GM21576 (cell line): ENCODE measurements at regions not wholly inside any gene's neighbourhood (a gene's known extent, or its start where the extent isn't known, plus 50 kb on each side); places are given as distances from the start of the nearest gene placed in this dataset.
"Not testable (repeated sequence)": the region's sequence is repeated elsewhere in the genome, so short reads cannot be mapped to it uniquely, and the experiment has no call there.

Experiments
- ATAC-seq: cut with Tn5 transposase; IDR thresholded peaks from one replicate; pipeline ENCODE4 v1.9.1; 2021; ENCODE audit warnings: mild to moderate bottlenecking, moderate library complexity; ENCODE audit not compliant: unreplicated experiment

- ATAC-seq: no peak
These were observed 157.6 kb upstream of the CCNH start for GRCh38 chr5:87570366-87570765.

- no peak for ATAC-seq
These were observed 149.3 kb upstream of the CCNH start for GRCh38 chr5:87562068-87562467.

DNA sequence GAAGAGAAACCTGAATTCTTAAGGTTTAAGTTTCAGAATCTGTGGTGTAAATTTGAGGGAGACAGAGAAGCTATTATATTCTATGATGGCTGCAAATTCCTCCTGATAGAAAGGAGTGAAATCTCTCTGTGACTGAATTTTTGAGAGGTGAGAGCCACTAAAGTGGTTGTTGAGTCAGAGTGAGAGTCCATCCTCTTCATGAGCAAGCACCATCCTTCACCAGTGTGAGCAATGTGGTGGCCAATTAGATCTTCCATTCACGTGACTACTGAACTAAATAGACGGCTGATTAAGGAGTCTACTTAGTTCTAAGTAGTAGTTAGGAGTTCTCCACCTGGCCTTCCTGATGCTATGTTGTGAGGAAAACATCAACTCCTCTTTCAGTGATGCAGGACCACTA is 147.8 kb upstream of the CCNH start:
- ATAC-seq: no peak

- ATAC-seq: no peak
These were observed 139.2 kb upstream of the CCNH start for GRCh38 chr5:87551911-87552310.

- no peak for ATAC-seq
These were observed 128.9 kb upstream of the CCNH start for GRCh38 chr5:87541676-87542075.

- no peak for ATAC-seq
These were observed 128.3 kb upstream of the CCNH start for GRCh38 chr5:87541033-87541432.

DNA sequence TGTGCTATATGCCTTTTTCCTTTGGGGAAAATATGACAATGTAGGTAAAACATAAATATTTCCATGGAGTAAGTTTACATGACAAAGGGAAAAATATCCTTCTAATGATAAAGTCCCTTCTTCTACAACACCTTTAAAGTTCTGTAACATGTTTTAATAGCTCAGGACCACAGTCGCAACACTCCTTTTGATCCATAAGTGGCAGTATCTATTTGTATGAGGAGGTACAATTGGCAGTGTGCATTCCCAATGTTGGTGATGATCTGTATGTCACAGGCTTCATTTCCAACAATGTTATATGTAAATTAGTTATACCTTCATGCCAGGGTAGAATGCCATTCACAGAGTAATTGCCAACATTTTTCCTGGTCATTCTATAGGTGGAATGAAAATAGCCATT is 127.1 kb upstream of the CCNH start:
- ATAC-seq: no peak

DNA sequence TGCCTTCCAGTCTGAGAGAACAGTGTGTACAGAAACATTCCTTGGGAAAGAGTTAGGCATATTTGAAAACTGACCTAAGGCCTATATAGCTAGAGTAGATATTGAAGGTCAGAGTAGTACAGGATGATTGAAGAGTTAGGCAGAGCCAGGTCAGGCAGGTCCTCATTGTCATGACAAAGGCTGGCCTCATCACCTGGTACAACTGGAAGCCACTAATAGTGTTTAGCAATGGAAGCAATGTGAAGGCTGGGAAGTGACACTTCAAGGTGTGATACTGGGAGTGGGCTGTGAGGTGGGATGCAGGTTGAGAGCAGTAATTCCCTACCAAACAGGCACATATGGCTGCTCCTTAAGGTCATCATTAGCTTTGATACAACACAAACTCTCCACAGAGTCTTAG is 123.6 kb upstream of the CCNH start:
- ATAC-seq: no peak

- no peak for ATAC-seq
These were observed 123.0 kb upstream of the CCNH start for GRCh38 chr5:87535706-87536105.

- no peak for ATAC-seq
These were observed 116.9 kb upstream of the CCNH start for GRCh38 chr5:87529486-87530076.

DNA sequence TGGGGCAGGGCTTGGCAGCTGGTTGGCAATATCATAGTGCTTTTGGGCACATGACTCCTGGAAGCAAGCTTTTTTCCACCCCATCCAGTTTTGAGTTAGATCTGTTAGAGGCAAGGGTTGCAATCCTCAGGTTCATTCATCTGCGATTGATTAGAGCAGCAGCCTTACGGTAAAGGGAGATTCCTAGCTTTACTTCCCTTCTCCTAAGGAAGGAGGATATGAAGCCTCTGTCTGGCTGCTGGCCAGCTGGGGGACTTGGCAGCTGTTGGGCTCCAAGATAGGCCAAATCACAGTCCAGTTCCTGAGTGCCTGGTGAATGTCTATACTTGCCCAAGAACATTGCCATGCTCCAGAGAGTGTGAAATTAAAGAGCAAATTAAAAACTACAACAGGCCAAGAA is 113.4 kb upstream of the CCNH start:
- no peak for ATAC-seq

DNA sequence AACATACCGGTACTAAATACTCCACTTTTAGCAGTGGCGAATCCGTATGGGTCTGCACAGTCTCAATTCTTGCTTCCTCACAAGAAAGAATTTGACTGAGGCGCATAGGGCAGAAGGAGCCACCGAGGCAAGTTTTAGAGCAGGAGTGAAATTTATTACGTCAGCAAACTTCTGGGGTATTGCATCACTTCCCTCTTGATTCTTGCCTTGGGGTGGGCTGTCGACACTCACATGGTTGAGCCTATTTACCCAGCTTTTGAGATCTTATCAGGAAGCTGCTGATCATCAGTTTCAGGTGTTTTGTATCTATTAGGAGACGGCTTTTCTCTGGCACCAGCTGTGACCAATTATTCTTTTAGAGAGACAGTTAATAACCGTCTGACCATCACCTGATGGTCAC is 111.5 kb upstream of the CCNH start:
- no peak for ATAC-seq

GRCh38 chr5:87511778-87512177 is 99.0 kb upstream of the CCNH start:
- ATAC-seq: not testable (repeated sequence)

- ATAC-seq: no peak
These were observed 90.3 kb upstream of the CCNH start for GRCh38 chr5:87503004-87503403.

GRCh38 chr5:87499478-87500410 is 87.0 kb upstream of the CCNH start:
- no peak for ATAC-seq
